HS-5 (cell line): ENCODE measurements at regions not wholly inside any gene's neighbourhood (a gene's known extent, or its start where the extent isn't known, plus 50 kb on each side); places are given as distances from the start of the nearest gene placed in this dataset.

Experiments
- DNase-seq: peaks from one replicate; pipeline ENCODE4 v3.0.0-alpha.2; 2012; ENCODE audit warnings: low read depth

DNA sequence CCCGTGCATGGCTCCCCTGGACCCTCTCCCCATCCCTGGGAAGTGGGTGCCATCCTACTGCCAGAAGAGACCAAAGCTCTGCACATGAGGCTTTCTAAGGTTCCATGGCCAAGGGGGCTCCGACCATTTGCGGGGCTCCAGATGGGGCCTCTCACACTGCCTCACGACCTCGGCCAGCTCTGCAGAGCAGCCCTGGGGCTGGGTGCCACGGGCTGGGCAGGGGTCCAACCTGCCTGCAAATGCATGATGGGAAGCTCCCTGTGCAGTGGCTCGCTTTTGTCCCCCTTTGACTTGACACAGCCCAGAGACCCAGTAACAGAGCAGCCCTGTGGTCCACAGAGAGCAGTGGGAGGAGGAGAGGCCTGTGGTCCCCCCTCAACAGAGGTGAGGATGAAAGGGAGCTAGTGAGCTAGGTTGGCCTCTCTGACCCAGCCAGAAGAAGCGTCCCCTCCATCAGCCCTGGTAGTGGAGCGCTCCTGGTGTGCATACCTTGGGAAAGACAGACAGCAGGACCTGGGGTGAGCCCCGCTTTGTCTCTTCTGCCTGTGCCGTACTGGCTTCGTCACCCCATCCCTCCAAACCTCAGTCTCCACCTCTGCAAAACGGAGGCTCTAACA is 174.1 kb downstream of the DDX1 start:
- no peak for DNase-seq

DNA sequence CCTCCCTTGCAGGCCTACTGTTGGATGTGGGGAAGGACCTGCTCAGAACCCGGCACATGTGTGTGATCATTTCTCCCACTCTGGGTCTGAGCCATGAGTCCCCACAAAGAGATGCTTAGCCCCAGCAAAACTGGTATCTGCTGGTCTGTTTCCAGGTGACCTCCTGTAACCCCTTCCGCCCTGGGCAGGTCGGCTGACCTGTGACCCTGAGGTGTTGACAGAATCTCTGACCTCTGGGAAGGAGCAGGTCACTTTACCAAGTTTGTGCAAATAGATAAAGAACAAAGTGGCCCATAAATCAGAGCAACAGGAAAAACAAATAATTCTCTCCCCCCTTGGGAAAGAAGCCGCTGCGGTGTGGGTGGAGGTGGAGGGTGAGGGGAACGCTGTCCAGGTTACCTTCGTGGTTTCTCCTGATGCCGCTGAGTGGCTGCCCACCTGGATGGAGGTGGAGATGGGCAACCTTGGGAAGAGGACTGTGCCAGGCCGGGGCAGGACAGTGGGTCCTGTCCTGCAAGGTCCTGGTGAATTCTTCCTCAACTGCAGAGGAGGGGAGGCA is 174.0 kb upstream of the MYCN start:
- no peak for DNase-seq

DNA sequence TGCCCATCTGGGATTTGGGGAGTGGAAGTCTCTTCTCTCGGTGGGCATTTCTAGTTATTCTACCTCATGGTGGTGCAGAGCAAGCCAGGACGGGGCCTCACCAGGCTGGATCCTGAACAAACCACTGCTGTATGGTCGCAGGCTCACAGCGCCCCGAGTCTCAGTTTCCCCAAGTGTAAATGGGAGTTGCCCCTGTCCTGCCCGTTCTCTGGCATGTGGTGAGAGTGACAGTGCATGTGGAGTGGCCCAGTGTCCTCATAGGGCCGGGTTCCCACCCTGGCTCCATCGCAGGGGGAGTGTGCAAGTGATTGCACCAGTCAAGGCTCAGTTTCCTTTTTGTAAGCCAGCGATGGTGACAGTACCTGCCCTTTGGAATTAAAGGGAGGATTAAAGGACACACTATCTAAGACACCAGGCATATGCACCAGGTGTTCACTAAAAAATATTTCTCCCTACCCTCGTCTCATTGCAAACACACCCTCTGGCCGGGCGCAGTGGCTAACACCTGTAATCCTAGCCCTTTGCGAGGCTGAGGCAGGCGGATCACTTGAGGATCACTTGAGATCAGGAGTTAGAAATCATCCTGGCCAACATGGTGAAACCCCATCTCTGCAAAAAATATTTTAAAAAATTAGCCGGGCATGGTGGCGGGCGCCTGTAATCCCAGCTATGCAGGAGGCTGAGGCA is 173.3 kb upstream of the MYCN start:
- DNase-seq: no peak

DNA sequence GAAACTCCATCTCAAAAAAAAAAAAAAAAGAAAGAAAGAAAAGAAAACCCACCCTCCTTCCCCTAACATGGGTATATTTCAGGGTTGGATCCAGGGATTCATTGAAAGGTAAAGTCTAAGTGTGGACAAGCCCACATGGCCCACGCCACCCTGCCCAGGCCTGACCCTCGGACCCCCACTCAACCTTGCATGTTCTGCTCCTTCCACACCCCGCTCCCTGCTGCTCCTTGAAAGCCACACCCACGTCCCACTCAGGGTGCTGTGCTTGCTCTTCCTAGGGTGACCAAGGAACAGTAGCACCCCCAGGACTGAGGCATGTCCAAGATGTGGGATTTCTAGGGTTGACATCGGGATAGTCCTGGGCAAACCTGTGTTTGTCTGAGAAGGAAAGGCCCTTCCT is 172.7 kb upstream of the MYCN start:
- DNase-seq: no peak

DNA sequence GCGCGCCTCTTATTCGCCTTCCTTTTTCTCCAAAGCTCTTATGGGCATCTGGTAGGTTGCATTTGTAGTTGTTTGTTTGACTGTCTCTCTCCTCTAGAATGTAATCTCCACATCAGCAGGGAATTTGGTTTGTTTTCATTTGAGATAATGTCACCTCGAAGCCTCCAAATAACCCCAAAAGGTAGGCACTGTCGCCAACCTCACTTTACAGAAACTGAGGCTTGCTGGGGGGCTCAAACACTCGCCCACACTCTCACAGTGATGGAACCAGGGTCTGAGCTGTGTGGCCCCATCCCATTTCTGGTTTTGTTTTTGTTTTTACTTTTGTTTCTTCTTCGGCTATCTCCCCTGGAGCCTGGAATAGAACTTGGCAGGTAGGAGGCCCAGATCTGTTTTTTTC is 172.2 kb upstream of the MYCN start:
- DNase-seq: no peak

DNA sequence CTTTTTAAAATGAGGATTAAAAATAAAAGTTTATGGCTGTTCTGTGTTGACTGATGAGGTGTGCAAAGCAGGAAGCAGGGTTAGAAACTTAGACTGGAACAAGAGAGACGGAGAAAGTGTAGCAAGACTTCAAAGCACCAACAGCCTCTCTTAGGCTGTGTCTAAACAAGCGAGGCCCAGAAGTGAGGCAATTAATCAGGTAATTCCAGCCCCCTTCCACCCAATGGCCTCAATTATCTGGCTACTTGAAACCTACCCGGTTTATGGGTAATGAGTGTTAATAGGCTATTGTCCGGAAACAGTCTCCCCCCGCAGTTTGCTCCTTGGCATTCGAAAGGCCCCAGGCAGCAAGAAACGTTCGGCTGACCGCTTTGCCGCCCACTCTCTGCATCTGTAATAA is 171.7 kb upstream of the MYCN start:
- DNase-seq: no peak

DNA sequence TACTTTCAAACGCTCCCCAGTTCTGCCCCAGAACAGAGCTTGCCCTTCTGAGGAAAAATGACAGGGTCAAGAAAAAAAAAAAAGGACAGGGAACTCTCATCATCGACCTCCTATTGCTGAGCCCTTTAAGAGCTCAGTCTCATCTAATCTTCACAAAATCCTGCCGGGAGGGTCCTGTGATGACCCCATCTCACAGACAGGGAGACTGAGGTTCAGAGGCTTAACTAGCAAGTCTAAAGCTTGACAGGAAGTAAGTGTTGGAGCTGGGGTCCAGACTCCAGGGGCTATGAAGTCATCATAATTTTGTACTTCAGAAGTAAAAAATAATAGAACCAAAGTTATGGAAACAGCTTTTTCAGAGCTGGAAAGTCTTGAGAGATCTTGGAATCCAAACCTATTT is 171.1 kb upstream of the MYCN start:
- DNase-seq: no peak

DNA sequence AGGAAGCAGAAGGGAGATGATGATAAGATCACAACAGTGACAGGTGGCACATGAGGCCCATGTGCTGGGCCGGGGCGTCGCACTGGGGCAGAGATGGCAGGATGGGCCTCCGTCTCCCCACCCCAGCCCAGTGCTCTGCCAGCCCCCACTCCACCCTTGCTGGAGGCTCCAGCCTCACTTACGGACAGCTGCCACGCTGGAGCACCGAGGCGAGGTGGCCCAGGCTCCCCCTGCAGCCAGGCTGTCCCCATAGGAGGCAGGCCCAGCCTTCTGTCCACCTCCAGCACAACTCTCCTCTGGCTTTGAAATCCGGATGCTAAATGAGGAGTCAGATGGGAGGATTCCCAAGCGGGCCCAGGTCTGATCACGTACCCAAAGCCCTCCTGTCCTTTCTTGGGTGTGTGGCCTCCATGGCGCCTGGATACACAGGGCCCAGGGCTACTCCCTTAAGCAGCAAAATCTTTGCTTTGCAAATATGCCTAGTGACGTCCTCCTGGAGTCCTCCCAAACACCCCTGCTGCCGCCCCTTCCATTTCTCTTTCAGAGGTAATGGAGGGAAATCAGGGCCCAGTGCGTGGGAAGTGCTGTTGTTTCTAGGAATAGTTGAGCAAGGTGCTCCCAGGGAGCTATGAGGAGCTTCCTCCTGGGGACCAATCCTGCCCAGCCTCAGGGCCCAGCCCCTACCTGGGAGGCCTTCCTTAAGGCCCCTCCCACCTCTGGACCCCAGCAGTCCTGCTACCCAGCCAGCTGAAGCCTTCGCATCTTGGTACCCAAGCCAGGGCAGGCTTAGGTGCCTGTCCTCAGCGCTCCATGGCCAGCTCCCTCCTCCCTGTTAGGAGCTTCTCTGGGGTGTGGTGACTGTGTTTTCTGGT is 170.4 kb upstream of the MYCN start:
- no peak for DNase-seq

DNA sequence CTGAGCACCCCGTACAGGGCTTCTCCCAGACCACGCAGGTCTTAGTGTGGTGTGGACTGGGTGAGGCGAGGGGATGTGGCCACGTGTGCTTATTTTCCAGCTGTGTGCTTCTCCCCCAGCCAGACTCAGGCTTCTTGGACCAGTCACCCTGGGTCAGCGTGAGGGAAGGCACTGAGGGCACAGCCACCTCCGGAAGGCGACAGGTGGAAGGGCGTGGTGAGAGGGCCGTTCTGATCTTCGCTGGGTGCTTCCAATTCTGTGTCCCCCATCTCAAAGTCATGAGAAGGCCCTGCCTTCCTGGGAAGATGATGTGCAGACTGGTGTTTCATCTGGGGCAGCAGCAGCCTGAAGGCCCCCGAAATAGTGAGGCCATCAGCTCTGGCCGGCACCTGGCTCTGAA is 169.7 kb upstream of the MYCN start:
- no peak for DNase-seq

DNA sequence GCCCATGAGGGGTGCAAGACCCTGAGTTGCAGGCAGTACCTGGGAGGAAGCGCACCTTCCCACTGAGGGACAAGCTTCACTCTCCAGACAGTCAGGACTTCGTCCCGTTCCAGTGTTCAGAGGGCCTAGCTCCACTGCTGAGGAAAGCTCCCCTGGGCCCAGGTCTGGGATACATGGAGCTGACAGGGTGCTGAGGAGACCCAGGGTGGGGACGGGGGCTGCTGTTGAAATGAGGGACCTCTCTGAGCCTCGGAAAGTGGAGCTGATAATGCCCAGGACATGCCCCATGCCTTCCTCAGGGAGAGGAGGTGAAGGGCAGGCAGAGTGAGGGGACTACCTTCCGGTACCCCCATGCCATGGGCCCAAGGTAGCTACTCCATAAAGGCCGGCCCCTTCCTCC is 169.2 kb upstream of the MYCN start:
- no peak for DNase-seq

DNA sequence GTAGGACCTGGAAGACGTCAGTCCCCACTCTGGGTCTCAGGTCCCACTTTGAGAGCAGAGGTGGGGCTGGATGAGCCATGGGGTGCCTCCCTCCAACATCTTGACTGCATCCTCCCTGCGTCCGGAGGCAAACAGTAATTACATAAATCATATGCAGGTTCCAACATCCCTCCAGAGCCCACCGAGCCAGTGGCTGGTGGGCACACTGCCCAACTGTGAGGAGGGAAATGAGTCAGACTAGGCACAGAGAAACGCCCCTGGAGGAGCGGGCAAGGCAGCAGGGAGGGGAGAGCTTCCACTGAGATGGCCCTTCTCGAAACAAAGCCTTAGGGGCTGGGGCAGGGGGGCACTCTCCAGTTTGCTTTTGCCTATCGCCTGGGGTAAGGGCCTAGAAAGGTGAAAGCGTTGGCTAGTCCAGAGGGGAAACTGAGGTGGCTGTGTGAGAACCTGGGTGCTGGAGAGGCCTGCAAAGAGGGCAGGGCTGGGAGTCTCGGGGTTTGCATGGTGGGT is 168.2 kb upstream of the MYCN start:
- no peak for DNase-seq

DNA sequence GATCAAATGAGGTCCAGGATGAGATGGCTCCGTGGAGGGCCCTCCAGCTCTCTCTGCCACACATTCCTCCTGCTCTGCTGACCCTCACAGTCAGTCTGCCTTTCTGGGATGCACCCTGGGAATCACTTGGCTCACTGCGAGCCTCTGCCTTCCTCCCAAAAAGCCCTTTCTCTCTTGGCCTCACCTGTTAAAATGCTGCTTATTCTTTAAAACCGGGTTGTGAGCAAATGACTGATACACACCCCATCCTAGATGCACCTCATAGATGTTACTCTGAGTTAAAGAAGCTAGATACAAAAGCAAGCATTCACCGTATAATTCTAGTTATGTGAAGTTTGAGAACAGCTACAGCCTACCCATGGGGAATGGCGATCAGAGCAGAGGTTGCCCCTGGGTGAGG is 167.7 kb upstream of the MYCN start:
- no peak for DNase-seq

DNA sequence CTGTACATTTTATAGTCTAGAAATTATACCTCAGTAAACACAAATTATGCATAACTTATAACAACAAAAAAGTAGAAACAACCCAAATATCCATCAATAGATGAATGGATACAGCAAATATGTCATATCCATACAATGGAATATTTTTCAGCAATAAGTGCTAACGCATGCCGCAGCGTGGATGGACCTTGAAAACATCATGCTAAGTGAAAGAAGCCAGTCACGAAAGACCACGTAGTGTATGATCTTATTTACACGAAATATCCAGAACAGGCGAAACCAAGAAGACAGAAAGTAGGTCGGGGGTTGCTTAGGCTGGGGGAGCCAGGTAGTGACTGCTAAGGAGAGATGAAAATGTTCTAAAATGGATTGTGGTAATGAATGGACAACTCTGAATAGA is 167.1 kb upstream of the MYCN start:
- no peak for DNase-seq

DNA sequence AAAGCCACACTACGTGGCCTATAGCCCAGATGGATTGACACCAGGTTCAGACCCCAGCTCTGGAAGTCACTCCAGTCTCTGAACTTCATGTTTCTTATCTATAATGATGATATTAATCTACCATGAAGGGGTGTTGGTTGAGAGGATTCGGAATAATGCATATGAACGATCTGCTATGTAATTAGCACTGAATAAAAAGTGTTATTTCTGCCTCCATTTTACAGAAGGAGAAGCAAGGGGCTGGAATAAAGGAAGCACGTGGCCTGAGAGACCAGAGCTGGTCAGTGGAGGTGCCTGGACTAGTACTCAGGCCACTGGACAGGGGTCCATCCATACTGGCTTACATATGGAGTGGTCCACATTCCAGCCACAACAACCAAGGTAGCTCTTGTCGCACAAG is 166.5 kb upstream of the MYCN start:
- DNase-seq: no peak

DNA sequence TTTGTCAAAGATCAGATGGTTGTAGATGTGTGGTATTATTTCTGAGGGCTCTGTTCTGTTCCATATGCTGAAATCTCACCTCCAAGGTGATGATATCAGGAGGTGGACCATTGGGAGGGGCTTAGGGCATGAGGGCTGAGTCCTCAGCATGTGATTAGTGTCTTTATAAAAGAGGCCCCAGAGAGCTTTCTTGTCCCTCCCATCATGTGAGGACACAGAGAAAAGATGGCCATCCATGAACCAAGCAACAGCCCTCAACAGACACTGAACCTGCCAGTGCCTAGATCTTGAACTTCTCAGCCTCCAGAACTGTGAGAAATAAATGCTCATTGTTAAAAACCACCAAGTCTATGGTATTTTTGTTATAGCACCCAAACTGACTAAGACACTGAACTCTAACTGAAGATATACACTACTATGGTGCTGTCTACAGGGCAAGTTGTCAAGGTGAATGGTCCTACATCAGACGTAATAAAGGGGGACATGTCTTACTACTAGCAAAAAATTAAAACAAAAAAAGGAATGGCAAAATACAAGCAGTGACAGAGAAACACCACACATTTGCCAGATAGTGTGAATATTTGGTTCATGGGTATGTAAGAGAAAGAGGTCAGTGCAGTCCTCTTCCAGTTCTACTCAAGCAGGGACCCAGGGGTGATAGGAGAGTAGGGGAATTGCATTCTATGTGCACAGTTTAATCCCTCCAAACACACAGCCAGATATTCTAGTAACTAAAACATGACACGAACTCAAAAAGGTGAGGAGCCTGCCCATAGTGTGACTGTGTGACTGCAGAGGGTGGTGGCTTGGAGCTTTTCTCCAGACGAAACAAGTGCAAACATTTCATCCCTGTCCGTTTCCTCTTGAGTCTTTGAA is 164.4 kb upstream of the MYCN start:
- no peak for DNase-seq

DNA sequence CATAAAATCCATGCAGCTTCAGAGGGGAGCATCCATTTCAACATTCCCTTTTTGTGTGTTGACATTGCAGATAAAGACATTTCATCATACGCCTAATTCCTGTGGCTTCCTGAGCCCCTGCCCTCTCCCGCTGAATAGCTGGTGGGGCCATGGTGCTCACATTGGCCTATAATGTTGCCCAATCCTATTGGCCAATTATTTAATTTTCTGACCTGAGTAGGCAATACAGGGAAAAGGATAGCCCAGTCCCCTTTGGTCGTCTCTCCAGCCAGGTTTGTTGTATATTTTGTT is 163.8 kb upstream of the MYCN start:
- DNase-seq: no peak

DNA sequence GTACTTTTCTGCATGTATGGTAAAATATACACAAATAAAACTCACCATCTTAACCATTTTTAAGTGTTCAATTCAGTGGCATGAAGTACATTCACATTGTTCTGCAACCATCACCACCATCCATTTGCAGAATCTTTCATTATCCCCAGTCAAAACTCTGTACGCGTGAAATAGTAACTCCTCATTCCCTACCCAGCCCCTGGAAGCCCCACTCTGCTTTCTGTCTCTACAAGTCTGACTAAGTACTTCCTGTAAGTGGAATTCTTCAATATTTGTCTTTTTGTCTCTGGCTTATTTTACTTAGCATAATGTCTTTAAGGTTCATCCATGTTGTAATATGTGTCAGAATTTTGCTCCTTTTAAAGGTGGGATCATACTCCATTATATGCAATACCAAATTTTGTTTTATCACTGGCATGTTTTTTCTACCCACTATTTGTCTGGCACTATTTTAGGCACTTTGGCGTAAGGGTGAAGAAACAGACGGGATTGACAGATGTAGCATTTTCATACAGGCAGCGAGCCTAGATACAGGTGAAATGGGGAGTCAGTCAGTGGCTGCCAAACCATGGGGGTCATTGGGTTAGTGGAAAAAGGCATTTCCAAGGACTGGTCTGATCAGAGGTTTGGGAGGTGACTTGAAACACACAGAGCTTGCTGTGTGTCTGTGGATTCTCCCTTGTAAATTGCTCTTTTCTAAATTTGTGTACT is 163.2 kb upstream of the MYCN start:
- DNase-seq: no peak

DNA sequence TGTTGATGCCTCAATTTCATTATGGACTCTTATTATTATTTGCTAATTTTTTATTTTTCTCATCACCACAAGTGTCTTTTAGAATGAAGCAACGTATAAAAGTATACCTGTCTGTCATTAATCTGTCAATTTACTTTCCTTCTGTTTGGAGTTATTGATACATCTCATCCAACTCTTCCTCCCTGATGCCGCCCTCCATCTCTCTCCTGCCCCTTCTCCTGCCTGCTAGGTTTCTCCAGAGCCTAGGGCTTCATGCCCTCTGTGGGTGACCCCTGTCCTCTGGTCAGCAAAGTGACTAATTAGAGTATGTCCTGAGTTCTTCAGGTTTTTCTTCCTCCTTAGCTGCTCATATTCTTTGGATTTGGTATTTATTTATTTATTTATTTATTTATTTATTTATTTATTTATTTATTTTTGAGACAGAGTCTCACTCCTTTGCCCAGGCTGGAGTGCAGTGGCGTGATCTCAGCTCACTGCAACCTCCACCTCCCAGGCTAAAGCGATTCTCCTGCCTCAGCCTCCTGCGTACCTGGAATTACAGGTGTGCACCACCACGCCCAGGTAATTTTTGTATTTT is 162.5 kb upstream of the MYCN start:
- no peak for DNase-seq

DNA sequence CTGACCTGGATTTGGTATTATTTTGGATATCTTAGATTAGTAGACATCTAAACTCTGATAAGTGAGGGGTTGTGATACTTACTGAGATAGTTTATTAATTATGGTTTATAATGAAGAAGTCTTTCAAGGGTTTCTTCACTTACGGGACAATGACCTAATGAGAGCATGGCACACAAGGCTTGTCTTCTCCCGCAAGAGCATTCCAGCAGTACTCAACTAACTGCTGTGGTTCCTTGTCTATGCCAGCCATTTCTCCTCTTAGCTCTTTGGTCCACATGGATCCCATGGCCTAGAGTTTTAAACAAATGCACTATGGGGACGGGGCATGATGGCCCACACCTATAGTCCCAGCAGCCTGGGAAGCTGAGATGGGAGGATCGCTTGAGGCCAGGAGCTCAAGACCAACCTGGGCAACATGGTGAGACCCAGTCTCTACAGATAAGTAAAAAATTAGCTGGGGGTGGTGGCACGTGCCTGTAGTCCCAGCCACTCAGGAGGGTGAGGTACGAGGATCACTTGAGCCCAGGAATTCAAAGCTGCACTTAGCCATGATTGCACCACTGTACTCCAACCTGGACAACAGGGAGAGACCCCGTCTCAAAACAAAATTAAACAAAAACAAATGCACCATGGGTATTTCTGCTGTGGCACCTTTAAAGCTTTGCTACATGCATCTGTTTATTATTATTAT is 161.7 kb upstream of the MYCN start:
- no peak for DNase-seq

DNA sequence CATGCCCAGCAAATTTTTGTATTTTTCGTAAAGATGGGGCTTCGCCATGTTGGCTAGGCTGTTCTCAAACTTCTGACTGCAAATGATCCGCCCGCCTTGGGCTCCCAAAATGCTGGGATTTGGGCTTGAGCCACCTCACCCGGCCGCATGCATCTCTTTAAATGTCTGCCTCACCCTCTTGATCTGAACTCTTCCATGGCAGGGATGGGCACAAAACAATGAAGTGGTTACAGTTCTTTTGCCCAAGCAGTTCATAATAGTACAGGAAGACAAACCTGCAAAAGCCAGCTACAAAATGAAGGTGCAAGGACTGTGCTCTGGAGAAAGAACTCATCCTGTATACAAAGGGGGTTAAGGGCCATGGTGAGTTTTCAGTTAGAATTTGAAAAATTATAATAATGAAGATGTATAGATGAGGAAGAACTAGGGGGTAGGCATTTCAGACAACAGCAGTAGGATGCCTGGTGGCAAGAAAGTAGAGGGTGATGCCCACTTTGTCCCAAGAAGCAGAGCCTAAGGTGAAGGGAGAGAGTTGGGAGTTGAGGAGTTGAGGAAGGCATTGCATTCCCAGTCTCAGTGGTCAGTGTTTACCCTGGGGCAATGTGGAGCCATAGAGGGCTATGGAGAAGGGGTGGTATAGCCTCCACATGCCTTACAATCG is 160.8 kb upstream of the MYCN start:
- no peak for DNase-seq
